H1 (cell line): ENCODE measurements at regions not wholly inside any gene's neighbourhood (a gene's known extent, or its start where the extent isn't known, plus 50 kb on each side); places are given as distances from the start of the nearest gene placed in this dataset.

Source experiments
- CTCF ChIA-PET: fragments of 300-600 bp; sonication (Branson Sonifier 250); formaldehyde crosslinking; loops from one replicate; lab custom pipeline; 2021; ENCODE audit not compliant: partially characterized antibody; lab: Charles Lee
- POLR2A ChIA-PET: fragments of 300-600 bp; sonication (Branson Sonifier 250); formaldehyde crosslinking; loops from one replicate; lab custom pipeline; 2021; ENCODE audit warnings: inconsistent platforms; ENCODE audit not compliant: partially characterized antibody; lab: Charles Lee
- DNase-seq, 2 experiments: peaks; one replicate each; pipeline versions ENCODE4 v3.0.0 to v3.0.0-alpha.2; 2010 to 2022; ENCODE audit warnings: low spot score in 2 of 2, low read depth in 1 of 2, mixed read lengths in 1 of 2
- FAIRE-seq: peaks from 2 replicates; lab custom pipeline; 2011; peaks lifted over from hg19 to GRCh38; lab: Jason Lieb, UNC
- H2AFZ ChIP-seq: 2 replicates; pipeline ENCODE4 v1.8.1; 2012; ENCODE audit warnings: low read length, inconsistent platforms
- H2AK5ac ChIP-seq: 2 replicates; pipeline ENCODE4 v1.6.1; 2013; ENCODE audit warnings: low read depth, low read length
- H2BK120ac ChIP-seq: replicated peaks from 2 replicates; pipeline ENCODE3; 2013; ENCODE audit warnings: low read depth, low read length, inconsistent platforms
- H2BK12ac ChIP-seq: 2 replicates; pipeline ENCODE4 v1.6.1; 2013; ENCODE audit warnings: low read depth, low read length
- H2BK15ac ChIP-seq: 2 replicates; pipeline ENCODE4 v1.6.1; 2013; ENCODE audit warnings: low read length
- H2BK20ac ChIP-seq: 2 replicates; pipeline ENCODE4 v1.6.1; 2013; ENCODE audit warnings: low read length
- H2BK5ac ChIP-seq: 2 replicates; pipeline ENCODE4 v1.6.1; 2013; ENCODE audit warnings: low read depth, low read length
- H3K14ac ChIP-seq: 2 replicates; pipeline ENCODE4 v1.6.1; 2013; ENCODE audit warnings: inconsistent platforms; ENCODE audit not compliant: insufficient read length
- H3K18ac ChIP-seq: 2 replicates; pipeline ENCODE4 v1.6.1; 2013; ENCODE audit warnings: low read length; ENCODE audit errors: extremely low read depth
- H3K23ac ChIP-seq: 2 replicates; pipeline ENCODE4 v1.6.1; 2013; ENCODE audit warnings: inconsistent platforms; ENCODE audit not compliant: insufficient read length
- H3K23me2 ChIP-seq: 2 replicates; pipeline ENCODE4 v1.6.1; 2013; ENCODE audit warnings: low read depth, low read length
- H3K27ac ChIP-seq: 2 replicates; pipeline ENCODE4 v1.6.1; 2011; ENCODE audit warnings: low read depth, low read length, inconsistent platforms
- H3K27me3 ChIP-seq, 4 experiments: replicated peaks in 1 of 4; 1 replicate in 1 of 4; 2 replicates in 3 of 4; pipeline versions ENCODE4 v1.6.1 to v1.8.1; 2011 to 2013; ENCODE audit warnings: low read length in 3 of 4, mild to moderate bottlenecking in 3 of 4, inconsistent platforms in 2 of 4, mixed read lengths in 2 of 4, moderate library complexity in 1 of 4; ENCODE audit not compliant: control insufficient read depth in 3 of 4, insufficient read depth in 3 of 4; ENCODE audit errors: extremely low read depth in 1 of 4
- H3K36me3 ChIP-seq, 4 experiments: 2 replicates each; pipeline versions ENCODE4 v1.6.1 to v1.8.1; 2011 to 2013; ENCODE audit warnings: mild to moderate bottlenecking in 4 of 4, low read length in 3 of 4, moderate library complexity in 2 of 4, control low read depth in 1 of 4, inconsistent platforms in 1 of 4; ENCODE audit not compliant: insufficient read depth in 4 of 4, control insufficient read depth in 2 of 4
- H3K4ac ChIP-seq: replicated peaks from 2 replicates; pipeline ENCODE3; 2013; ENCODE audit warnings: low read length, low read depth, mixed read lengths, inconsistent platforms; ENCODE audit not compliant: insufficient read length
- H3K4me1 ChIP-seq, 4 experiments: replicated peaks in 1 of 4; 1 replicate in 1 of 4; 2 replicates in 3 of 4; pipeline versions ENCODE4 v1.6.1 to v1.8.1; 2011 to 2013; ENCODE audit warnings: low read length in 3 of 4, inconsistent platforms in 2 of 4, mixed read lengths in 1 of 4; ENCODE audit not compliant: insufficient read depth in 4 of 4, control insufficient read depth in 3 of 4
- H3K4me2 ChIP-seq, 2 experiments: 2 replicates each; pipeline versions ENCODE4 v1.6.1 to v1.8.1; 2011 to 2013; ENCODE audit warnings: low read depth in 2 of 2, low read length in 2 of 2, control low read depth in 1 of 2, inconsistent platforms in 1 of 2, mild to moderate bottlenecking in 1 of 2; ENCODE audit not compliant: insufficient read depth in 1 of 2
- H3K4me3 ChIP-seq, 4 experiments: fragments of 200-600, 300-600 bp in 1 of 4; sonication (generic), shearing (Covaris generic), sonication (Bioruptor Twin) in 1 of 4; 2 replicates each; pipeline versions ENCODE4 v1.5.1 to v1.8.1; 2011 to 2016; ENCODE audit warnings: low read length in 4 of 4, low read depth in 3 of 4, control low read depth in 2 of 4, inconsistent platforms in 2 of 4, mild to moderate bottlenecking in 2 of 4, mixed read lengths in 1 of 4, moderate library complexity in 1 of 4; ENCODE audit not compliant: insufficient read depth in 2 of 4; ENCODE audit errors: extremely low read depth in 1 of 4
- H3K56ac ChIP-seq: replicated peaks from 2 replicates; pipeline ENCODE3; 2013; ENCODE audit warnings: low read depth, mild to moderate bottlenecking, mixed read lengths, low read length, inconsistent platforms; ENCODE audit not compliant: insufficient read length
- H3K79me1 ChIP-seq: 2 replicates; pipeline ENCODE4 v1.6.1; 2013; ENCODE audit warnings: low read depth, low read length, control low read depth
- H3K79me2 ChIP-seq, 2 experiments: 2 replicates each; pipeline versions ENCODE4 v1.6.1 to v1.8.1; 2012 to 2013; ENCODE audit warnings: low read length in 2 of 2, mild to moderate bottlenecking in 2 of 2, inconsistent platforms in 1 of 2; ENCODE audit not compliant: insufficient read depth in 2 of 2, control insufficient read depth in 1 of 2
- H3K9ac ChIP-seq, 4 experiments: replicated peaks in 1 of 4; 1 replicate in 1 of 4; 2 replicates in 3 of 4; pipeline versions ENCODE4 v1.6.1 to v1.8.1; 2011 to 2013; ENCODE audit warnings: low read depth in 3 of 4, low read length in 3 of 4, control low read depth in 2 of 4, mild to moderate bottlenecking in 2 of 4, moderate library complexity in 2 of 4, inconsistent platforms in 1 of 4; ENCODE audit errors: extremely low read depth in 1 of 4
- H3K9me3 ChIP-seq, 2 experiments: 2 replicates each; pipeline versions ENCODE4 v1.6.1 to v1.8.1; 2012 to 2013; ENCODE audit warnings: mild to moderate bottlenecking in 2 of 2, moderate library complexity in 2 of 2, control low read depth in 1 of 2, inconsistent platforms in 1 of 2, low read depth in 1 of 2, low read length in 1 of 2, mixed read lengths in 1 of 2; ENCODE audit not compliant: insufficient read depth in 2 of 2
- H4K20me1 ChIP-seq, 2 experiments: replicated peaks in 1 of 2; 2 replicates each; pipeline versions ENCODE3 to v1.8.1; 2011 to 2013; ENCODE audit warnings: inconsistent platforms in 2 of 2, low read length in 2 of 2, mild to moderate bottlenecking in 1 of 2; ENCODE audit not compliant: insufficient read depth in 2 of 2, control insufficient read depth in 1 of 2
- H4K5ac ChIP-seq: 2 replicates; pipeline ENCODE4 v1.6.1; 2013; ENCODE audit warnings: low read length, low read depth, mixed read lengths, inconsistent platforms; ENCODE audit not compliant: insufficient read length
- H4K8ac ChIP-seq: 2 replicates; pipeline ENCODE4 v1.8.0; 2013; ENCODE audit warnings: mild to moderate bottlenecking, moderate library complexity, low read length, inconsistent platforms; ENCODE audit not compliant: insufficient read depth; ENCODE audit errors: extremely low read depth
- H4K91ac ChIP-seq: replicated peaks from 2 replicates; pipeline ENCODE3; 2013; ENCODE audit warnings: low read length, mixed read lengths, inconsistent platforms; ENCODE audit not compliant: insufficient read length
- ATF3 ChIP-seq: IDR thresholded peaks from 2 replicates; pipeline ENCODE4 v1.6.1; 2011; ENCODE audit warnings: low read depth, mild to moderate bottlenecking, low read length; ENCODE audit not compliant: insufficient read depth
- CEBPB ChIP-seq: IDR thresholded peaks from 2 replicates; pipeline ENCODE4 v1.6.1; 2012; ENCODE audit warnings: low read depth, low read length
- E2F6 ChIP-seq: IDR thresholded peaks from 2 replicates; pipeline ENCODE4 v1.6.1; 2012; ENCODE audit warnings: inconsistent platforms
- EGR1 ChIP-seq: IDR thresholded peaks from 2 replicates; pipeline ENCODE4 v1.6.1; 2011; ENCODE audit warnings: low read depth, low read length, borderline replicate concordance
- GTF2F1 ChIP-seq: IDR thresholded peaks from 2 replicates; pipeline ENCODE4 v1.6.1; 2012; ENCODE audit warnings: low read depth, low read length, improper control_type of control experiment, borderline replicate concordance
- KDM5A ChIP-seq: fragments of 200-600 bp; IDR thresholded peaks from 2 replicates; pipeline ENCODE4 v1.7.1; 2012; ENCODE audit warnings: mild to moderate bottlenecking, low read length, inconsistent platforms, mixed read lengths
- PHF8 ChIP-seq: fragments of 200-600 bp; sonication (generic); conservative IDR thresholded peaks from 2 replicates; pipeline ENCODE4 v1.7.1; 2012; ENCODE audit warnings: low read depth, mild to moderate bottlenecking, inconsistent platforms, low read length, moderate library complexity
- RXRA ChIP-seq: IDR thresholded peaks from 2 replicates; pipeline ENCODE4 v1.6.1; 2011; ENCODE audit warnings: low read depth, mild to moderate bottlenecking, low read length, moderate library complexity; ENCODE audit not compliant: insufficient read depth
- SIN3A ChIP-seq, 2 experiments: IDR thresholded peaks in 1 of 2; conservative IDR thresholded peaks in 1 of 2; 2 replicates each; pipeline ENCODE4 v1.6.1; 2011 to 2012; ENCODE audit warnings: low read length in 2 of 2, improper control_type of control experiment in 1 of 2, low read depth in 1 of 2, mild to moderate bottlenecking in 1 of 2
- SIRT6 ChIP-seq: IDR thresholded peaks from one replicate; pipeline ENCODE4 v1.7.1; 2012; ENCODE audit warnings: low read length, inconsistent platforms
- TCF12 ChIP-seq: IDR thresholded peaks from 2 replicates; pipeline ENCODE4 v1.6.1; 2011; ENCODE audit warnings: low read depth, mild to moderate bottlenecking, low read length
- USF2 ChIP-seq: IDR thresholded peaks from 2 replicates; pipeline ENCODE4 v1.6.1; 2011; ENCODE audit warnings: low read length, improper control_type of control experiment
- WGBS, 2 experiments: shearing (Covaris generic) in 1 of 2; methylation state at CpG; one replicate each; pipeline versions ENCODE4 v1.1.6 to v1.1.7; 2013 to 2015; ENCODE audit warnings: low lambda C conversion rate in 2 of 2, mixed read lengths in 2 of 2, inconsistent platforms in 1 of 2, low coverage in 1 of 2, missing lambda C conversion rate in 1 of 2; ENCODE audit not compliant: insufficient replicate concordance in 2 of 2, insufficient coverage in 1 of 2, insufficient read length in 1 of 2; ENCODE audit errors: extremely low coverage in 1 of 2, missing lambda C conversion rate in 1 of 2; 5-methylcytosine and 5-hydroxymethylcytosine counted together

GRCh38 chr2:19474128-19474527 is 115.7 kb upstream of the OSR1 start:
- no peak overlapping the region for H3K27ac ChIP-seq
- DNase-seq = no peak
- H4K20me1 ChIP-seq = no peaks in the 10 kb centered on the region
- H3K4me3 ChIP-seq = no peak overlapping the region
- H2BK120ac ChIP-seq = no peak overlapping the region
- no peak overlapping the region for H4K8ac ChIP-seq
- FAIRE-seq = no peak
- H2AK5ac ChIP-seq = no peak overlapping the region
- H3K36me3 ChIP-seq = no peaks in the 10 kb centered on the region
- no peak overlapping the region for H3K23ac ChIP-seq
- H3K4me2 ChIP-seq = no peak overlapping the region
- peak overlapping the region; percentile 83; the same call in 1 of the 2 replicates for H2AFZ ChIP-seq
- H3K14ac ChIP-seq = no peak overlapping the region
- ChIA-PET CTCF (no interaction called here), POLR2A (no interaction called here)
- H3K79me2 ChIP-seq = no peaks in the 10 kb centered on the region
- no peaks in the 10 kb centered on the region for H3K23me2 ChIP-seq
- 88% methylated on average over 8 of the region's 8 CpGs; no CpG with 5 or more reads in 1 of the 2 experiments for WGBS, 2 experiments
- no peak overlapping the region for H4K91ac ChIP-seq
- no peaks in the 10 kb centered on the region for H3K79me1 ChIP-seq
- no peak overlapping the region for H3K18ac ChIP-seq
- no peak overlapping the region for H3K9ac ChIP-seq
- H2BK12ac ChIP-seq = no peak overlapping the region
- H3K4ac ChIP-seq = no peak overlapping the region
- H3K4me1 ChIP-seq = peaks cover 0 to 5% (median 1%) of the 10 kb centered on the region in 4 experiments; a peak in 3 of 7 replicates
- no peak overlapping the region for H2BK5ac ChIP-seq
- peaks cover 0 to 1% (median 0%) of the 10 kb centered on the region in 4 experiments; a peak in 1 of 7 replicates for H3K27me3 ChIP-seq
- H3K9me3 ChIP-seq = no peaks in the 10 kb centered on the region
- no peak overlapping the region for H4K5ac ChIP-seq
- H2BK20ac ChIP-seq = no peak overlapping the region
- H2BK15ac ChIP-seq = no peak overlapping the region
- H3K56ac ChIP-seq = no peak overlapping the region
- TF ChIP-seq TCF12 = no peak
- no peak for TF ChIP-seq PHF8
- no peak for TF ChIP-seq EGR1
- no peak for TF ChIP-seq KDM5A
- TF ChIP-seq ATF3 = no peak
- no peak for TF ChIP-seq GTF2F1
- TF ChIP-seq USF2 = no peak
- TF ChIP-seq CEBPB = no peak
- TF ChIP-seq SIN3A (conservative IDR thresholded peaks at IDR 0.05 in 1 of 2, IDR thresholded peaks at IDR 0.05 in 1 of 2; ENCODE audit: low read depth in 1 of 2, low read length in 2 of 2) = no peak
- TF ChIP-seq SIRT6 = no peak
- TF ChIP-seq E2F6 = no peak
- no peak for TF ChIP-seq RXRA
